ENCODE measurements at regions not wholly inside any gene's neighbourhood (a gene's known extent, or its start where the extent isn't known, plus 50 kb on each side); places are given as distances from the start of the nearest gene placed in this dataset.

DNA sequence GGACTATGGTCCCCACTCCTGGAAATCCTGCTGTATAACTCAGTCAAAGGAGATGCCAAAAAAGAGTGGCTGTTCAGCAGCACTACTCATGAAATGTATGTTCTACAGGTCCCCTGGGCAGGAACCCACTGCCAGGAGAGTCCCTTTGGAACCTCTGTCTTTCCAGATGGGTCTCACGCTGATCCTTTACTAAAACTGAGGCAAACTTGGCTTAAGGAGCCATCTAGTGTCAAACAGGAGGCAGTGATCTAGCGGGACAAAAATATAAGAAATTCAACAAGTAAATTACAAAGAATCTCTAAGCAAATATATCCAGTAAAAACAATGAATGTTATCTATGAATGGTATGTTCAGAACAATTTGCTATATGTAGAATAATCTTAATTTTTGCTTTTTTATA is 80.5 kb upstream of the PRMT6 start:
- H4K8ac ChIP-seq (ENCODE audit: low read depth, low read length) = no peak overlapping the region
- no peak overlapping the region for H4K91ac ChIP-seq (ENCODE audit: low read depth, low read length, poor library complexity)
- no peak overlapping the region for H3K27ac ChIP-seq (replicated peaks; ENCODE audit: low read length)
- WGBS, 2 donors (ENCODE audit: extremely low coverage in 2 of 2, insufficient read length in 2 of 2, insufficient replicate concordance in 1 of 2) = no CpG with 5 or more reads among the region's 2 CpGs
- no peaks in the 10 kb centered on the region for H3K36me3 ChIP-seq (replicated peaks in 1 of 2; ENCODE audit: control insufficient read depth in 2 of 2, insufficient read depth in 2 of 2, low read length in 2 of 2)
- no peak overlapping the region for H2AK5ac ChIP-seq (ENCODE audit: low read depth, low read length)
- no peak overlapping the region for H2AFZ ChIP-seq (ENCODE audit: low read length)
- H3K79me1 ChIP-seq (ENCODE audit: low read depth, low read length) = no peaks in the 10 kb centered on the region
- H2BK5ac ChIP-seq (ENCODE audit: low read length) = no peak overlapping the region
- H3K4me3 ChIP-seq (ENCODE audit: low read length in 2 of 2) = no peak overlapping the region
- H3K18ac ChIP-seq (ENCODE audit: low read length) = no peak overlapping the region
- no peak overlapping the region for H3K23ac ChIP-seq (ENCODE audit: low read depth, low read length, poor library complexity)
- H3K4me1 ChIP-seq (ENCODE audit: control insufficient read depth in 2 of 2, insufficient read depth in 1 of 2, low read depth in 1 of 2, low read length in 2 of 2) = no peaks in the 10 kb centered on the region
- no peaks in the 10 kb centered on the region for H3K9me3 ChIP-seq (replicated peaks in 1 of 2; ENCODE audit: control insufficient read depth in 2 of 2, insufficient read depth in 1 of 2, low read depth in 1 of 2, low read length in 2 of 2)
- H2BK12ac ChIP-seq (ENCODE audit: low read length) = no peak overlapping the region
- H3K27me3 ChIP-seq (ENCODE audit: control insufficient read depth in 3 of 3, insufficient read depth in 3 of 3, low read depth in 1 of 3, low read length in 3 of 3) = no peaks in the 10 kb centered on the region
- H3K4me2 ChIP-seq (ENCODE audit: insufficient read depth, low read length, poor library complexity, severe bottlenecking) = no peak overlapping the region
- H2BK120ac ChIP-seq (ENCODE audit: low read depth, low read length) = no peak overlapping the region
- DNase-seq (ENCODE audit: low spot score) = no peak
- H3K14ac ChIP-seq (ENCODE audit: low read length) = no peak overlapping the region
- H3K4ac ChIP-seq (ENCODE audit: low read length) = no peak overlapping the region
- no peak overlapping the region for H2BK15ac ChIP-seq (ENCODE audit: low read length)
- H3K9ac ChIP-seq (ENCODE audit: low read depth, low read length, poor library complexity) = no peak overlapping the region

DNA sequence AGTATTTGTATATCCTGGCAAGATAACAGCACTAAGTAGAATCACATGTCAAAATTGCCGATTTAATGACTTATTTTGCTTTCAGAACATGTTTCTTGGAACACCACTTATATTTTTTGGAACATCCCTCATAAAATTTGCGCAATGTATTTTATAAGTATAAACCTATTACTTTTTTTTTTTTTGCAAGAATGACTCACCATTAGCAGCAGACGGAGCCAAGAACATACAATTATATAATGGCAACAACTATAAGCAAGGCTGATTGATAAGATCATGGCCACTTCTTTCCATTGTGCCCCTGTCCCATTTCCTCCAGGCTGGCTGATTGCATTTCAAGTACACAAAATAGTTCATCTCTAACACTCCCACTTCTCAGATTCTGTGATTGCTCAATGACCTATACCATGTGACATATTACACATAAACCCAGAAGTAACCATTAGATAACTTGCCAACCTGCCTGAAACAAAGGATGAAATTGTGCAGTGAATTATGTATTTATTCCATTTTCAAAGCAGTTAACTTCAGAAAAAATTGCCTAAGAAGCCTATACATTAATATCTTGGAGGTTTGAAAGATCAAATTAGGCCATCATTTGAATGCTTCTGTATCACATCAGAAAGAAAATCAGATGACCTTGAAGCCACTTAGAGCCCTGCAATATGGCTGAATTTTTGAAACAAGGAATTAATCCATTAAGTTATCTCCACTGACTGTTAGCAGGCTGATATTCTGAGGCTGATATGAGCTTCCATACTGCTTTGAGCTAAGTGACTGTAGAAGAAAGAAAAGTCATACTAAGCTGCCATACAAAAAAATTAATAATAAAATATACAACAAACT is 77.8 kb upstream of the PRMT6 start:
- no peak overlapping the region for H3K4ac ChIP-seq (ENCODE audit: low read length)
- no peak overlapping the region for H3K23ac ChIP-seq (ENCODE audit: low read depth, low read length, poor library complexity)

DNA sequence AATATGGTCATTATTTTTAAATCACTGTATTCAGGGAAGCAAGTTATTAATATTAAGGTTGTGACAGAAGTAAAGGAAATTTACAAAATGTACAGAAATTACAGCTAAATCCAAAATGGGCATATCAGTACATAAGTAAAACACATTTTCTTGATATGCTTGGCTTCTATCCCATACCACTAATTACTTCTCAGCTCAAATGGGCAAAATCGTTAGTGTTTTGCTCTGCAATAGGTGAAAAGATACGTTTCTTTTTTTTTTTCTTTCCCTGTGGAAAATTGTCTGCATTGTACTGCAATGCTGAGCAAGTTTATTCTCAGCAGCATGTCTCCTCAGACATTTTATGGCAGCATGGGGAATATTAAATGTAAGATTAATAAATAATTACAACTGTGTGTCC is 77.1 kb upstream of the PRMT6 start:
- H4K91ac ChIP-seq (ENCODE audit: low read depth, low read length, poor library complexity) = no peak overlapping the region
- H3K4me2 ChIP-seq (ENCODE audit: insufficient read depth, low read length, poor library complexity, severe bottlenecking) = no peak overlapping the region
- no peak overlapping the region for H2BK120ac ChIP-seq (ENCODE audit: low read depth, low read length)
- H3K4ac ChIP-seq (ENCODE audit: low read length) = no peak overlapping the region
- no peak overlapping the region for H2AFZ ChIP-seq (ENCODE audit: low read length)
- no peak overlapping the region for H3K4me3 ChIP-seq (ENCODE audit: low read length in 2 of 2)
- H2AK5ac ChIP-seq (ENCODE audit: low read depth, low read length) = no peak overlapping the region
- no peak overlapping the region for H3K23ac ChIP-seq (ENCODE audit: low read depth, low read length, poor library complexity)
- H4K8ac ChIP-seq (ENCODE audit: low read depth, low read length) = no peak overlapping the region
- H2BK5ac ChIP-seq (ENCODE audit: low read length) = no peak overlapping the region
- no CpG with 5 or more reads among the region's 2 CpGs for WGBS, 2 donors (ENCODE audit: extremely low coverage in 2 of 2, insufficient read length in 2 of 2, insufficient replicate concordance in 1 of 2)
- H3K36me3 ChIP-seq (replicated peaks in 1 of 2; ENCODE audit: control insufficient read depth in 2 of 2, insufficient read depth in 2 of 2, low read length in 2 of 2) = no peaks in the 10 kb centered on the region
- no peaks in the 10 kb centered on the region for H3K9me3 ChIP-seq (replicated peaks in 1 of 2; ENCODE audit: control insufficient read depth in 2 of 2, insufficient read depth in 1 of 2, low read depth in 1 of 2, low read length in 2 of 2)
- no peak overlapping the region for H3K9ac ChIP-seq (ENCODE audit: low read depth, low read length, poor library complexity)
- H3K79me1 ChIP-seq (ENCODE audit: low read depth, low read length) = no peaks in the 10 kb centered on the region
- H3K4me1 ChIP-seq (ENCODE audit: control insufficient read depth in 2 of 2, insufficient read depth in 1 of 2, low read depth in 1 of 2, low read length in 2 of 2) = no peaks in the 10 kb centered on the region
- H3K14ac ChIP-seq (ENCODE audit: low read length) = no peak overlapping the region
- no peak overlapping the region for H3K18ac ChIP-seq (ENCODE audit: low read length)
- no peak overlapping the region for H2BK12ac ChIP-seq (ENCODE audit: low read length)
- no peak for DNase-seq (ENCODE audit: low spot score)
- H3K27ac ChIP-seq (replicated peaks; ENCODE audit: low read length) = no peak overlapping the region
- no peak overlapping the region for H2BK15ac ChIP-seq (ENCODE audit: low read length)
- no peaks in the 10 kb centered on the region for H3K27me3 ChIP-seq (ENCODE audit: control insufficient read depth in 3 of 3, insufficient read depth in 3 of 3, low read depth in 1 of 3, low read length in 3 of 3)

More for the DNA sequence above, 77.8 kb upstream of the PRMT6 start:
- DNase-seq (ENCODE audit: low spot score) = no peak
- no peak overlapping the region for H3K27ac ChIP-seq (replicated peaks; ENCODE audit: low read length)
- H2AFZ ChIP-seq (ENCODE audit: low read length) = no peak overlapping the region
- H2BK5ac ChIP-seq (ENCODE audit: low read length) = no peak overlapping the region
- H3K9me3 ChIP-seq (replicated peaks in 1 of 2; ENCODE audit: control insufficient read depth in 2 of 2, insufficient read depth in 1 of 2, low read depth in 1 of 2, low read length in 2 of 2) = no peaks in the 10 kb centered on the region
- no peak overlapping the region for H2AK5ac ChIP-seq (ENCODE audit: low read depth, low read length)
- no peak overlapping the region for H3K14ac ChIP-seq (ENCODE audit: low read length)
- no peak overlapping the region for H2BK120ac ChIP-seq (ENCODE audit: low read depth, low read length)
- no peak overlapping the region for H3K4me2 ChIP-seq (ENCODE audit: insufficient read depth, low read length, poor library complexity, severe bottlenecking)
- H3K4me3 ChIP-seq (ENCODE audit: low read length in 2 of 2) = no peak overlapping the region
- no peak overlapping the region for H4K8ac ChIP-seq (ENCODE audit: low read depth, low read length)
- no peak overlapping the region for H2BK12ac ChIP-seq (ENCODE audit: low read length)
- H2BK15ac ChIP-seq (ENCODE audit: low read length) = no peak overlapping the region
- H3K9ac ChIP-seq (ENCODE audit: low read depth, low read length, poor library complexity) = no peak overlapping the region
- no peak overlapping the region for H4K91ac ChIP-seq (ENCODE audit: low read depth, low read length, poor library complexity)
- H3K27me3 ChIP-seq (ENCODE audit: control insufficient read depth in 3 of 3, insufficient read depth in 3 of 3, low read depth in 1 of 3, low read length in 3 of 3) = no peaks in the 10 kb centered on the region
- no peak overlapping the region for H3K18ac ChIP-seq (ENCODE audit: low read length)
- H3K36me3 ChIP-seq (replicated peaks in 1 of 2; ENCODE audit: control insufficient read depth in 2 of 2, insufficient read depth in 2 of 2, low read length in 2 of 2) = no peaks in the 10 kb centered on the region
- H3K4me1 ChIP-seq (ENCODE audit: control insufficient read depth in 2 of 2, insufficient read depth in 1 of 2, low read depth in 1 of 2, low read length in 2 of 2) = no peaks in the 10 kb centered on the region
- H3K79me1 ChIP-seq (ENCODE audit: low read depth, low read length) = no peaks in the 10 kb centered on the region
- no CpG with 5 or more reads among the region's 3 CpGs for WGBS, 2 donors (ENCODE audit: extremely low coverage in 2 of 2, insufficient read length in 2 of 2, insufficient replicate concordance in 1 of 2)

DNA sequence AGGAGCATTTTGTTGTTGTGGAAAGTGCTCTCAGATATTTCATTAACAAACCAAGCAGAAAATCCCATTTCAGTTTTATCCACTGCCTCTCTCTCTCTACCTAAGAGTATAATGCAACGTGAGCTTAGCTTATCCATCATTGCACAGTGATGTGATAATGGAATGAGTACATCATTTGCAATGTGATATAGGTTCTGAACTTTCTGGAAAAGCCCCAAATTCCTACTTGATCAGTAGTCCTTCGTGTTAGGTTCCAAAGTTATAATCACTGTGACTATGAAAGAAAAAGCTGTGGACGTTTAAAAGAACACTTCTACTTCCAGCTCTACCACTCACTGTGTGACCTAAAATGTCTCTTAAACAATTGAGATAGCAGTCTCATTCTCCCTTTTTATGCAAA is 76.4 kb upstream of the PRMT6 start:
- H2BK12ac ChIP-seq (ENCODE audit: low read length) = no peak overlapping the region
- H2AFZ ChIP-seq (ENCODE audit: low read length) = no peak overlapping the region
- H3K9ac ChIP-seq (ENCODE audit: low read depth, low read length, poor library complexity) = no peak overlapping the region
- DNase-seq (ENCODE audit: low spot score) = no peak
- H4K91ac ChIP-seq (ENCODE audit: low read depth, low read length, poor library complexity) = no peak overlapping the region
- H2BK5ac ChIP-seq (ENCODE audit: low read length) = no peak overlapping the region
- no peak overlapping the region for H3K4me2 ChIP-seq (ENCODE audit: insufficient read depth, low read length, poor library complexity, severe bottlenecking)
- no peak overlapping the region for H3K4me3 ChIP-seq (ENCODE audit: low read length in 2 of 2)
- H3K36me3 ChIP-seq (replicated peaks in 1 of 2; ENCODE audit: control insufficient read depth in 2 of 2, insufficient read depth in 2 of 2, low read length in 2 of 2) = no peaks in the 10 kb centered on the region
- no peak overlapping the region for H2AK5ac ChIP-seq (ENCODE audit: low read depth, low read length)
- H3K79me1 ChIP-seq (ENCODE audit: low read depth, low read length) = no peaks in the 10 kb centered on the region
- H3K18ac ChIP-seq (ENCODE audit: low read length) = no peak overlapping the region
- H3K27ac ChIP-seq (replicated peaks; ENCODE audit: low read length) = no peak overlapping the region
- no CpG with 5 or more reads among the region's 3 CpGs for WGBS, 2 donors (ENCODE audit: extremely low coverage in 2 of 2, insufficient read length in 2 of 2, insufficient replicate concordance in 1 of 2)
- no peaks in the 10 kb centered on the region for H3K4me1 ChIP-seq (ENCODE audit: control insufficient read depth in 2 of 2, insufficient read depth in 1 of 2, low read depth in 1 of 2, low read length in 2 of 2)
- no peak overlapping the region for H3K23ac ChIP-seq (ENCODE audit: low read depth, low read length, poor library complexity)
- no peak overlapping the region for H3K4ac ChIP-seq (ENCODE audit: low read length)
- no peaks in the 10 kb centered on the region for H3K9me3 ChIP-seq (replicated peaks in 1 of 2; ENCODE audit: control insufficient read depth in 2 of 2, insufficient read depth in 1 of 2, low read depth in 1 of 2, low read length in 2 of 2)
- no peak overlapping the region for H3K14ac ChIP-seq (ENCODE audit: low read length)
- H2BK15ac ChIP-seq (ENCODE audit: low read length) = no peak overlapping the region
- H3K27me3 ChIP-seq (ENCODE audit: control insufficient read depth in 3 of 3, insufficient read depth in 3 of 3, low read depth in 1 of 3, low read length in 3 of 3) = no peaks in the 10 kb centered on the region
- no peak overlapping the region for H2BK120ac ChIP-seq (ENCODE audit: low read depth, low read length)
- no peak overlapping the region for H4K8ac ChIP-seq (ENCODE audit: low read depth, low read length)
